Fibroblast of lung (primary cell): ENCODE measurements at regions not wholly inside any gene's neighbourhood (a gene's known extent, or its start where the extent isn't known, plus 50 kb on each side); places are given as distances from the start of the nearest gene placed in this dataset.
"Not testable (repeated sequence)": the region's sequence is repeated elsewhere in the genome, so short reads cannot be mapped to it uniquely, and the experiment has no call there.

Experiments used
- DNase-seq, 2 donors: peaks; one replicate each; pipeline versions ENCODE4 v3.0.0 to v3.0.0-alpha.2; 2010; ENCODE audit warnings: low read depth in 2 of 2
- H2AFZ ChIP-seq: 2 replicates; pipeline ENCODE4 v1.5.1; 2012; ENCODE audit warnings: low read length, control low read depth, inconsistent platforms
- H3K27ac ChIP-seq: 2 replicates; pipeline ENCODE4 v1.5.1; 2011; ENCODE audit warnings: low read length, control low read depth; ENCODE audit not compliant: insufficient read depth
- H3K27me3 ChIP-seq: 2 replicates; pipeline ENCODE4 v1.5.1; 2011; ENCODE audit warnings: mild to moderate bottlenecking, low read length; ENCODE audit not compliant: control insufficient read depth, insufficient read depth
- H3K36me3 ChIP-seq: 2 replicates; pipeline ENCODE4 v1.5.1; 2011; ENCODE audit warnings: low read length; ENCODE audit not compliant: control insufficient read depth, insufficient read depth
- H3K4me1 ChIP-seq: 2 replicates; pipeline ENCODE4 v1.5.1; 2011; ENCODE audit warnings: low read length; ENCODE audit not compliant: control insufficient read depth, insufficient read depth; ENCODE audit errors: extremely low read depth
- H3K4me2 ChIP-seq: 2 replicates; pipeline ENCODE4 v1.5.1; 2011; ENCODE audit warnings: low read length, control low read depth; ENCODE audit not compliant: insufficient read depth; ENCODE audit errors: extremely low read depth
- H3K4me3 ChIP-seq, 4 experiments: fragments of 200-600 bp in 1 of 4; sonication (generic) in 1 of 4; replicated peaks in 1 of 4; 2 replicates each; pipeline ENCODE4 v1.5.1; 2011 to 2016; ENCODE audit warnings: low read length in 4 of 4, low read depth in 3 of 4, mild to moderate bottlenecking in 3 of 4, control low read depth in 2 of 4, inconsistent platforms in 1 of 4, mixed read lengths in 1 of 4; ENCODE audit not compliant: insufficient read depth in 1 of 4; ENCODE audit errors: control extremely low read depth in 1 of 4
- H3K79me2 ChIP-seq: 2 replicates; pipeline ENCODE4 v1.5.1; 2012; ENCODE audit warnings: mild to moderate bottlenecking, low read length, inconsistent platforms; ENCODE audit not compliant: control insufficient read depth, insufficient read depth
- H3K9ac ChIP-seq: 2 replicates; pipeline ENCODE4 v1.5.1; 2011; ENCODE audit warnings: mild to moderate bottlenecking, low read length, control low read depth; ENCODE audit not compliant: insufficient read depth
- H3K9me3 ChIP-seq: 2 replicates; pipeline ENCODE4 v1.5.1; 2012; ENCODE audit warnings: low read depth, low read length; ENCODE audit not compliant: control insufficient read depth, insufficient read depth
- H4K20me1 ChIP-seq: 2 replicates; pipeline ENCODE4 v1.5.1; 2011; ENCODE audit warnings: low read length; ENCODE audit not compliant: control insufficient read depth, insufficient read depth; ENCODE audit errors: extremely low read depth
- CTCF ChIP-seq, 2 donors: IDR thresholded peaks in 1 of 2; conservative IDR thresholded peaks in 1 of 2; 1 replicate in 1 of 2; 2 replicates in 1 of 2; pipeline ENCODE4 v1.5.1; 2011 to 2012; ENCODE audit warnings: low read length in 2 of 2, control low read depth in 1 of 2, inconsistent platforms in 1 of 2, low read depth in 1 of 2, mild to moderate bottlenecking in 1 of 2
- EZH2 ChIP-seq: IDR thresholded peaks from 2 replicates; pipeline ENCODE4 v1.5.1; 2012; ENCODE audit warnings: low read length, control low read depth, mild to moderate bottlenecking; ENCODE audit errors: missing control alignments

GRCh38 chr11:69219991-69220390 lies 64.3 kb downstream of the SMIM38 start:
- no peak for DNase-seq

DNA sequence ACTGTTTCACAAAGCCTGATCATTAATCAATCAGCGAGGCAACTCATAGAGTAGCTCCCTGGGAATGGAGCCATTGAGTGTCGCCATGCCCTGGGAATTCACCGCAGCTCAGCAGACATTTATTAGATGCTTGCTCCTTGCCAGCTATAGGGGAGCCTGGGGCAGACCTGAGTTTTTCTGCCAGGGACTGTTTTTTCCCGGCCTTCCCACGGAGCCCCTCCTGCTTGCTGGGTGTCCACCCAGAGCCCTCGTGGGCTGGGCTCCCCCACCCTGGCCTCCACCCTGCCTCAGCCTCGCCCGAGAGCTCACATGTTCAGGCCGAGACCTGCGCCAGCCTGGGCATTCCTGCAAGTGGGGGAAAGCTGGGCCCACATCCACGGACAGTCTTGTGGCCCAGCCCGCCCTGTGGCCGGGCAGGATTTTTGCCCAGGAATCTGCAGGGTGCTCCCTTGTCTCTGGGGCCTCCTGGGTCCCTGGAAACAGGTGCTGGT lies 64.9 kb downstream of the SMIM38 start:
- DNase-seq, result peak; percentile 22 to 57
- Histone ChIP-seq H2AFZ (no peak overlapping the region), H3K36me3 (no peaks in the 10 kb centered on the region), H3K27ac (no peak overlapping the region), H3K4me2 (no peak overlapping the region), H3K9ac (no peak overlapping the region), H3K9me3 (no peaks in the 10 kb centered on the region), H3K4me3 (no peak overlapping the region), H3K27me3 (peaks cover 3% of the 10 kb centered on the region), H4K20me1 (no peaks in the 10 kb centered on the region), H3K4me1 (peaks cover 2% of the 10 kb centered on the region), H3K79me2 (no peaks in the 10 kb centered on the region)
- TF ChIP-seq CTCF (conservative IDR thresholded peaks at IDR 0.05 in 1 of 2, IDR thresholded peaks at IDR 0.05 in 1 of 2; ENCODE audit: low read depth in 1 of 2, low read length in 2 of 2) (no peak), EZH2 (no peak)

More at GRCh38 chr11:69219991-69220390, 64.3 kb downstream of the SMIM38 start:
- Histone ChIP-seq H3K4me3 (no peak overlapping the region), H3K79me2 (no peaks in the 10 kb centered on the region), H2AFZ (no peak overlapping the region), H3K4me2 (no peak overlapping the region), H4K20me1 (no peaks in the 10 kb centered on the region), H3K36me3 (no peaks in the 10 kb centered on the region), H3K4me1 (peaks cover 2% of the 10 kb centered on the region), H3K9me3 (no peaks in the 10 kb centered on the region), H3K9ac (no peak overlapping the region), H3K27me3 (peaks cover 3% of the 10 kb centered on the region), H3K27ac (no peak overlapping the region)
- no peak for TF ChIP-seq EZH2
- TF ChIP-seq CTCF (conservative IDR thresholded peaks at IDR 0.05 in 1 of 2, IDR thresholded peaks at IDR 0.05 in 1 of 2; ENCODE audit: low read depth in 1 of 2, low read length in 2 of 2), result no peak

- TF ChIP-seq CTCF (conservative IDR thresholded peaks at IDR 0.05 in 1 of 2, IDR thresholded peaks at IDR 0.05 in 1 of 2; ENCODE audit: low read depth in 1 of 2, low read length in 2 of 2), result no peak
- no peak for TF ChIP-seq EZH2
- H3K79me2 ChIP-seq, result no peaks in the 10 kb centered on the region
- no peak overlapping the region for H2AFZ ChIP-seq
- no peak for DNase-seq
- H3K9ac ChIP-seq, result no peak overlapping the region
- H3K27ac ChIP-seq, result no peak overlapping the region
- H3K4me3 ChIP-seq, result no peak overlapping the region
- H3K4me1 ChIP-seq, result no peaks in the 10 kb centered on the region
- no peak overlapping the region for H3K4me2 ChIP-seq
- H4K20me1 ChIP-seq, result no peaks in the 10 kb centered on the region
- H3K36me3 ChIP-seq, result no peaks in the 10 kb centered on the region
- H3K9me3 ChIP-seq, result no peaks in the 10 kb centered on the region
- H3K27me3 ChIP-seq, result peaks cover 3% of the 10 kb centered on the region
Measured at GRCh38 chr11:69221086-69221485, 65.4 kb downstream of the SMIM38 start.

DNA sequence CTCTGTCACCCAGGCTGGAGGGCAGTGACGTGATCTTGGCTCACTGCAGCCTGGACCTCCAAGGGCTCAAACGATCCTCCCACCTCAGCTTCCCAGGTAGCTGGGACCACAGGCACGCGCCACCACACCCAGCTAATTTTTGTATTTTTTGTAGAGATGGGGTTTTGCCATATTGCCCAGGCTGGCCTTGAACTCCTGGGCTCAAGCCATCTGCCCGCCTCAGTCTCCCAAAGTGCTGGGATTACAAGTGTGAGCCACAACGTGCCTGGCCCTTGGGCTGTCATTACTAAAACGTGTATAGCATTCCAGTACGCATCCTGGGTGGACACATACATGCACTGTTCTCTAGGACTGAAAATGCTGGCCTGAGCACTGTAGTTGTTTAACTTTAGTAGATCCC lies 65.9 kb downstream of the SMIM38 start:
- H3K36me3 ChIP-seq, H3K4me3 ChIP-seq, H3K9me3 ChIP-seq: not testable (repeated sequence)

More for the DNA sequence above, 65.9 kb downstream of the SMIM38 start:
- DNase-seq, H3K27ac ChIP-seq, H2AFZ ChIP-seq, H3K4me1 ChIP-seq, H3K9ac ChIP-seq, H3K4me2 ChIP-seq, H3K27me3 ChIP-seq, H3K79me2 ChIP-seq, H4K20me1 ChIP-seq: not testable (repeated sequence)
